ENCODE measurements at regions not wholly inside any gene's neighbourhood (a gene's known extent, or its start where the extent isn't known, plus 50 kb on each side); places are given as distances from the start of the nearest gene placed in this dataset.
"Not testable (repeated sequence)": the region's sequence is repeated elsewhere in the genome, so short reads cannot be mapped to it uniquely, and the experiment has no call there.

DNA sequence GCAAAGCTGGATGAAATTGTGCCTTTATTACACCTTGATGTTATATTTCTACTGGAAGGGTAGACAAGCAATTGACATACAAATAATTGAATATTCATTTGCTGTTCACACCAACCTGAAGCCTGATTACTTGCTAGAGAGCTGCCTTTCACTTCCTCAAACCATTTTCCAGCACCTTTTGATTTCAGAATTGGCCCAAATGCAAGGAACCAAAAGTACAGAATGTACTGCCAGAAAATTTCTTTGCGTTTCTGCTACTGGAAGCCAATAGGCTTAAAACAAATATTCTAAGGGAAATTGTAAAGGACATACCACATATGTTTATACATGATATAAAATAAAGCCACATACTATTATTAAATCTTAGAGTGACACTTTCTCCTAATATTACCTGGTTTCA, 94.5 kb downstream of the RFPL4B start:
- Histone ChIP-seq H3K27me3 (replicated peaks) (no peaks in the 10 kb centered on the region), H3K4me3 (ENCODE audit: low read depth, low read length) (no peak overlapping the region), H3K27ac (no peak overlapping the region), H3K36me3 (replicated peaks) (no peaks in the 10 kb centered on the region)
- no peak for DNase-seq
- TF ChIP-seq, protein P1, sequence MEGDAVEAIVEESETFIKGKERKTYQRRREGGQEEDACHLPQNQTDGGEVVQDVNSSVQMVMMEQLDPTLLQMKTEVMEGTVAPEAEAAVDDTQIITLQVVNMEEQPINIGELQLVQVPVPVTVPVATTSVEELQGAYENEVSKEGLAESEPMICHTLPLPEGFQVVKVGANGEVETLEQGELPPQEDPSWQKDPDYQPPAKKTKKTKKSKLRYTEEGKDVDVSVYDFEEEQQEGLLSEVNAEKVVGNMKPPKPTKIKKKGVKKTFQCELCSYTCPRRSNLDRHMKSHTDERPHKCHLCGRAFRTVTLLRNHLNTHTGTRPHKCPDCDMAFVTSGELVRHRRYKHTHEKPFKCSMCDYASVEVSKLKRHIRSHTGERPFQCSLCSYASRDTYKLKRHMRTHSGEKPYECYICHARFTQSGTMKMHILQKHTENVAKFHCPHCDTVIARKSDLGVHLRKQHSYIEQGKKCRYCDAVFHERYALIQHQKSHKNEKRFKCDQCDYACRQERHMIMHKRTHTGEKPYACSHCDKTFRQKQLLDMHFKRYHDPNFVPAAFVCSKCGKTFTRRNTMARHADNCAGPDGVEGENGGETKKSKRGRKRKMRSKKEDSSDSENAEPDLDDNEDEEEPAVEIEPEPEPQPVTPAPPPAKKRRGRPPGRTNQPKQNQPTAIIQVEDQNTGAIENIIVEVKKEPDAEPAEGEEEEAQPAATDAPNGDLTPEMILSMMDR (IDR thresholded peaks at IDR 0.05; ENCODE audit: low read depth, low read length, missing control alignments) = no peak
- in situ Hi-C loops (cut with HindIII; ENCODE audit: low pct_ligation_motif_present, low sequenced_read_pairs) = no loop called here

DNA sequence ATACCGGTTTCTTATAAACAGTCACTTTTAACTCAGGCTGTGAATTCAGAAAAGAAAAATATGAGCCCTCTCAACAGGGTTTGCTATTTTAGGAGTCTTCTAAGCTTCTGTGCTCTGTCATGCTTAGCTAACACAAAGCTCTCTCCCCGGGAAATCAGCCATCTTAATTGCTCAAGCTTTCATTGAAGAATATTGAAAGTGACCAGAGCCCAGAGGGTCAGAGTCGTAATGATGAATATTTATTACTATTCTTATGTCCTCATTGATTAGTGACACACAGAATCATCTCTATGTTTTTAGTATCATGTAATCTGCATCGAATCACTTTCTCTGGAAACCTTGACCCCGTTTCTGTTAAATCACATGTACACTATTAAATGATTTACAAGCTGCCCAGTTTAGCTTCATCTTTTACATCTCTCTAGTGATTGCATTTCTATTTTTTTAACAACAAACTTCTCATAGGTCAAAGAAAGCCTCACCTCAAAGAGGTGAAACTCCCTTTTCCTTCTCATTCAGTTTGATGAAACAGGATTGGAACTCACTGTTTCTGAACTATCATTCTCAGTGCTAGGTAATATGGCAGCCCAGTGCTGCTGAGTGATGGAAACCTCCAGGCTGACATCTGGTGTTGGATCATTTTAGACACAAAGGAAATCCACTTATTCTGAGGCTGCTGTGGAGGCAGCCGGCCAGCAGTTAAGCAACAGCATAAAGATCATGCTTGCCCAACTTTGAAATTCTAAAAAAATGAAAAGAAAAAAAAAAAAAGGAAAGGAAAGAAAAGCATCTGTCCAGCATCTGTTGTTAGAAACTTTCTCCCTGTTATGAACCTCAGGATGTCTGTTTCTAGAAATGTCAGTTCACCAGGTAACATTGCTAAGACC, 96.3 kb downstream of the RFPL4B start:
- no peak for DNase-seq
- Histone ChIP-seq H3K27ac (no peak overlapping the region), H3K27me3 (replicated peaks) (no peaks in the 10 kb centered on the region), H3K4me3 (ENCODE audit: low read depth, low read length) (no peak overlapping the region), H3K36me3 (replicated peaks) (no peaks in the 10 kb centered on the region)
- in situ Hi-C loops (cut with HindIII; ENCODE audit: low pct_ligation_motif_present, low sequenced_read_pairs) = no loop called here
- TF ChIP-seq, protein P1 (IDR thresholded peaks at IDR 0.05; ENCODE audit: low read depth, low read length, missing control alignments) = no peak

DNA sequence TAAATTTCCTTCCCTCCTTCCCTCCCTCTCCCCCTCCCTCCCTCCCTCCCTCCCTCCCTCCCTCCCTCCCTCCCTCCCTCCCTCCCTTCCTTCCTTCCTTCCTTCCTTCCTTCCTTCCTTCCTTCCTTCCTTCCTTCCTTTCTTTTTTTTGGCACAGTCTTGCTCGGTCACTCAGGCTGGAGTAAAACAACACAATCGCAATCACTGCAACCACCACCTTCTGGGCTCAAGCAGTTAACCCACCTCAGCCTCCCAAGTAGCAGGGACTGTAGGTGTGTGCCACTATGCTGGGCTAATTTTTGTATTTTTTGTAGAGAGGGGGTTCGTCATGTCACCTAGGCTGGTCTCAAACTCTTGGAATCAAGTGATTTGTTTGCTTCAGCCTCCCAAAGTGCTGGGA, 101.7 kb downstream of the RFPL4B start:
- H3K36me3 ChIP-seq (replicated peaks); H3K27ac ChIP-seq; in situ Hi-C loops (cut with HindIII; ENCODE audit: low pct_ligation_motif_present, low sequenced_read_pairs); H3K27me3 ChIP-seq (replicated peaks); DNase-seq; H3K4me3 ChIP-seq (ENCODE audit: low read depth, low read length): not testable (repeated sequence)

DNA sequence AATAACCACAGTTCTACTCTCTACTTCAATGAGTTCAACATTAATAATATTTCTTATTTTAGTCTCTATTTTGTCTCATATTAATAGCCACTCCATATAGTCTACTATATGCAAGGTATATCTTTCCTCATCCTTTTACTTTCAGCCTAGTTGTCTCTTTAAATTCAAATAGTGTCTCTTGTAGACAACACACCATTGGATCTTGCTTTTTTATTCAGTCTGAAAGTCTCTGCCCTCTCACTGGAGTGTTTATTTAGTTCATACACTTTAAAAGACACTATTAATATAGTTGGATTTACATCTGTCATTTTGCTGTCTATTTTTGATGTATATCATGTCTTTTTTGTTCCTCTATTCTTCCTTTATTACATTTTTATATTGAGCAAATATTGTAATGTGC, 103.5 kb downstream of the RFPL4B start:
- TF ChIP-seq, protein P1 (IDR thresholded peaks at IDR 0.05; ENCODE audit: low read depth, low read length, missing control alignments) = no peak
- DNase-seq = no peak
- in situ Hi-C loops (cut with HindIII; ENCODE audit: low pct_ligation_motif_present, low sequenced_read_pairs) = no loop called here
- Histone ChIP-seq H3K27me3 (replicated peaks) (no peaks in the 10 kb centered on the region), H3K36me3 (replicated peaks) (no peaks in the 10 kb centered on the region), H3K4me3 (ENCODE audit: low read depth, low read length) (no peak overlapping the region), H3K27ac (no peak overlapping the region)

DNA sequence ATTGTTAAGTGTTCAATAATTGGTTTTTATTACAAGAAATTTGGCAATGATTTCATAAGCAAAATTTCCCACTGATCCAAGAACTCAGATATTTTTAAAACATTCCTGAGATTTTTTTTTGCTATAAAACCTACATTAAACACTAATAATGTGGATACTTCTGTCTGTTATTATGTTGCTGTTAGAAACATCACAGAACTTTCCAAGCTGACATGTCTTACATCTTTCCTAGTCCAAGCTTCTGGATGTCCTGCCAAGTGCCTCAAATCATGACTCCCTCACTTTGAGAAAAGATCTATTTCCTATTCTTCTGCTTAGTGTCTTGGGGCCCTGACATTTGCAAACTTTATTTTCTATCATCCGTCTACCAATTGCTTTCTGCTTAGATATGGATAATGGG, 110.8 kb downstream of the RFPL4B start:
- H3K36me3 ChIP-seq (replicated peaks) = no peaks in the 10 kb centered on the region
- no peaks in the 10 kb centered on the region for H3K27me3 ChIP-seq (replicated peaks)
- TF ChIP-seq, protein P1 (IDR thresholded peaks at IDR 0.05; ENCODE audit: low read depth, low read length, missing control alignments) = no peak
- H3K27ac ChIP-seq = no peak overlapping the region
- DNase-seq = no peak
- in situ Hi-C loops (cut with HindIII; ENCODE audit: low pct_ligation_motif_present, low sequenced_read_pairs) = no loop called here
- no peak overlapping the region for H3K4me3 ChIP-seq (ENCODE audit: low read depth, low read length)

DNA sequence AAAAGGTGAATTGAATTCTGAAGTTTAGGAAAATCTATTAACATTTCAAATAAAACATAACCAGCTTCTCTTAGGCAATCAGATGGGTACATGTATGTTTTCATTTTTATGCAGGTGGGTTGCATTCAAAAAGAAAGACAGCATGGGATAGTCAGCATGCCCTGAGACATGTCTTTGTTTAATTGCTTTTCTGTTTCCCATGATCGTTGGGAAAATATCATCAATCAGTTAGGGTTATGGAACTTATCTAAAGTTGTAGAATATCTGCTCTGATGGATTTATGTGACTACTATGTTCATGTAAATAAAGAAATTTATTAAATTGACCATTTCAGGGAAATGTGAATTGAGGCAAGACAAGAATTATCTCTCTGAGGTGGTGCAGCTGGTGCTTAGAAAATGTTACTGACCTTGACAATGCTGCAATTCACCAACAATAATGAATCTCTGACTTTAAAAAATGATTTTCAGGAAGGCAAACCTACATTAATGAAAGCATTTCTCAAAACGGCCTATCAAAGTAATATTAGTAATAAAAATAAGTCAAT, 112.7 kb downstream of the RFPL4B start:
- no peaks in the 10 kb centered on the region for H3K36me3 ChIP-seq (replicated peaks)
- no peak overlapping the region for H3K4me3 ChIP-seq (ENCODE audit: low read depth, low read length)
- TF ChIP-seq, protein P1 (IDR thresholded peaks at IDR 0.05; ENCODE audit: low read depth, low read length, missing control alignments) = no peak
- no peak for DNase-seq
- in situ Hi-C loops (cut with HindIII; ENCODE audit: low pct_ligation_motif_present, low sequenced_read_pairs) = no loop called here
- no peak overlapping the region for H3K27ac ChIP-seq
- H3K27me3 ChIP-seq (replicated peaks) = no peaks in the 10 kb centered on the region
